ENCODE measurements at regions not wholly inside any gene's neighbourhood (a gene's known extent, or its start where the extent isn't known, plus 50 kb on each side); places are given as distances from the start of the nearest gene placed in this dataset.
"Not testable (repeated sequence)": the region's sequence is repeated elsewhere in the genome, so short reads cannot be mapped to it uniquely, and the experiment has no call there.

- POLR2A ChIA-PET = no interaction called here
- no peaks in the 10 kb centered on the region for H3K36me3 ChIP-seq (ENCODE audit: control insufficient read depth in 4 of 4, insufficient read depth in 4 of 4, low read length in 3 of 4)
- WGBS (ENCODE audit: insufficient coverage) = no CpG with 5 or more reads among the region's 1 CpG
- DNase-seq = no peak
- no peaks in the 10 kb centered on the region for H3K4me1 ChIP-seq (ENCODE audit: control extremely low read depth in 1 of 4, control insufficient read depth in 4 of 4, insufficient read depth in 4 of 4, low read length in 3 of 4)
- no peaks in the 10 kb centered on the region for H3K27me3 ChIP-seq (replicated peaks in 2 of 5; ENCODE audit: control insufficient read depth in 4 of 5, insufficient read depth in 5 of 5, low read length in 4 of 5)
- H3K9me3 ChIP-seq (ENCODE audit: control extremely low read depth in 1 of 5, control insufficient read depth in 4 of 5, insufficient read depth in 2 of 5, low read depth in 1 of 5, low read length in 4 of 5) = no peaks in the 10 kb centered on the region
- H3K27ac ChIP-seq (ENCODE audit: insufficient read depth in 1 of 2, low read depth in 1 of 2, low read length in 2 of 2, poor library complexity in 1 of 2, severe bottlenecking in 2 of 2) = no peak overlapping the region
- H3K4me3 ChIP-seq (ENCODE audit: control insufficient read depth in 1 of 7, extremely low read depth in 1 of 7, insufficient read depth in 4 of 7, low read depth in 2 of 7, low read length in 6 of 7) = no peak overlapping the region
- CTCF ChIA-PET = no interaction called here
Measured at GRCh38 chr11:93608364-93608763, 53.1 kb upstream of the CEP295 start.

- H3K9me3 ChIP-seq (ENCODE audit: control extremely low read depth in 1 of 5, control insufficient read depth in 4 of 5, insufficient read depth in 2 of 5, low read depth in 1 of 5, low read length in 4 of 5) = no peaks in the 10 kb centered on the region
- no peak for DNase-seq
- no peak overlapping the region for H3K4me3 ChIP-seq (ENCODE audit: control insufficient read depth in 1 of 7, extremely low read depth in 1 of 7, insufficient read depth in 4 of 7, low read depth in 2 of 7, low read length in 6 of 7)
- ChIA-PET POLR2A (no interaction called here), CTCF (no interaction called here)
- WGBS (ENCODE audit: insufficient coverage) = 100% methylated on average over 3 of the region's 3 CpGs
- no peaks in the 10 kb centered on the region for H3K27me3 ChIP-seq (replicated peaks in 2 of 5; ENCODE audit: control insufficient read depth in 4 of 5, insufficient read depth in 5 of 5, low read length in 4 of 5)
- no peaks in the 10 kb centered on the region for H3K36me3 ChIP-seq (ENCODE audit: control insufficient read depth in 4 of 4, insufficient read depth in 4 of 4, low read length in 3 of 4)
- H3K27ac ChIP-seq (ENCODE audit: insufficient read depth in 1 of 2, low read depth in 1 of 2, low read length in 2 of 2, poor library complexity in 1 of 2, severe bottlenecking in 2 of 2) = no peak overlapping the region
- H3K4me1 ChIP-seq (ENCODE audit: control extremely low read depth in 1 of 4, control insufficient read depth in 4 of 4, insufficient read depth in 4 of 4, low read length in 3 of 4) = no peaks in the 10 kb centered on the region
Measured at GRCh38 chr11:93606721-93607120, 54.8 kb upstream of the CEP295 start.

- no peaks in the 10 kb centered on the region for H3K9me3 ChIP-seq (ENCODE audit: control extremely low read depth in 1 of 5, control insufficient read depth in 4 of 5, insufficient read depth in 2 of 5, low read depth in 1 of 5, low read length in 4 of 5)
- ChIA-PET CTCF (no interaction called here), POLR2A (no interaction called here)
- H3K4me3 ChIP-seq (ENCODE audit: control insufficient read depth in 1 of 7, extremely low read depth in 1 of 7, insufficient read depth in 4 of 7, low read depth in 2 of 7, low read length in 6 of 7) = no peak overlapping the region
- no peaks in the 10 kb centered on the region for H3K27me3 ChIP-seq (replicated peaks in 2 of 5; ENCODE audit: control insufficient read depth in 4 of 5, insufficient read depth in 5 of 5, low read length in 4 of 5)
- H3K27ac ChIP-seq (ENCODE audit: insufficient read depth in 1 of 2, low read depth in 1 of 2, low read length in 2 of 2, poor library complexity in 1 of 2, severe bottlenecking in 2 of 2) = no peak overlapping the region
- 100% methylated on average over 1 of the region's 2 CpGs for WGBS (ENCODE audit: insufficient coverage)
- H3K4me1 ChIP-seq (ENCODE audit: control extremely low read depth in 1 of 4, control insufficient read depth in 4 of 4, insufficient read depth in 4 of 4, low read length in 3 of 4) = no peaks in the 10 kb centered on the region
- no peak for DNase-seq
- no peaks in the 10 kb centered on the region for H3K36me3 ChIP-seq (ENCODE audit: control insufficient read depth in 4 of 4, insufficient read depth in 4 of 4, low read length in 3 of 4)
Measured at GRCh38 chr11:93606314-93606713, 55.2 kb upstream of the CEP295 start.

DNA sequence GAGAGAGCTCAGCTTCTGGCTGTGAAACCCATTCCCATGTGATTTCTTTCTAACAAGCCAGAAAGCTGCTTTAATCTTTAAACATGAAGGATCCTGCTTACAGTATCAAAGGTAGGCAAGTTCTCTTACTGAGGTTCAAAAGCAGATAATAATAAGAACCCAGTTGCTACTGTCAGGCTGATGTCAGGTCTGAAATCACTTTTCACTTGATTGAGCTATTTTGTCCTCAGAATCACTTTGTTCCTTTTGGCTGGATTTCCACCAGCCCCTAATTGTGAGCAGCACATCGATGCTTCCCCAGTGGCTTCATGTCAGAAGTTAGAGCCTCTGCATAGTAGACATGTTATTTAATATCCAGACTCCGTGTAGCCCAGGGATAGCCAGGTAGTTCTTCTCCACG lies 55.8 kb upstream of the CEP295 start:
- CTCF ChIA-PET = no interaction called here
- POLR2A ChIA-PET = no interaction called here
- WGBS (ENCODE audit: insufficient coverage) = 76% methylated on average over 3 of the region's 3 CpGs

DNA sequence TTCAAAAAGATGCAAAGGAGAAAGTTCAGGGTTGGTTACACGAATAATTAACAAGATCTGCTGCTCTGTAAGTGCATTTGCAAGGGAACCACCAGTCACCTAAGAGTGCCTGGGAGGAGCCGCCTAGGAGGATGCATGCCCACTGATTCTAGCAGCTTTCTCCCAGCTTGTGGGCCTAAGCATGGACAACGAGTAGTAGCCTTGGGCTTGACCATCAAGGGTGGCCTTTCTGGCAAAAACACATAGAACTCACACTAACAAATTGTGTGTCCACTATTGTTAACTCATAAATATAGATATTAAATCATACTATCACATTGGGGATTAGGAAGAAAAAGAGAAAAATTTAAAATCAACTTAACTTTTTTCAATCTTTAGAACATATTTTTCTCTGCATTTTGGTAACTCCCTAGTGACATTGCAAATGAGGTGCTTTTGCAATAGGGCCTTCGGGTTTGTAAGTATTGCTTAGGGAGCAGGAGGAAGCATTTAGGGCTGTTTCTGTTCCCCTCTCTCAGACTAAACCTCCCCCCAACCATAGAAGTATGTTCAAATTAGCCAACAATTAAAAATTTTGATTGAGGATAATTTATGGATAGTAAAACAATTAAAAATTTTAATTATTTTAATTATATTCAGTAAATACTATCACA lies 57.3 kb upstream of the CEP295 start:
- no peak overlapping the region for H3K27ac ChIP-seq (ENCODE audit: insufficient read depth in 1 of 2, low read depth in 1 of 2, low read length in 2 of 2, poor library complexity in 1 of 2, severe bottlenecking in 2 of 2)
- no peak overlapping the region for H3K4me3 ChIP-seq (ENCODE audit: control insufficient read depth in 1 of 7, extremely low read depth in 1 of 7, insufficient read depth in 4 of 7, low read depth in 2 of 7, low read length in 6 of 7)
- no peak for DNase-seq
- ChIA-PET POLR2A (no interaction called here), CTCF (interaction anchor here (0.7 kb wide), 1 partner anchor 25 kb away, joined by 3 read pairs; no protein-coding TSS in a partner anchor)
- WGBS (ENCODE audit: insufficient coverage) = 83% methylated on average over 2 of the region's 4 CpGs
- no peaks in the 10 kb centered on the region for H3K27me3 ChIP-seq (replicated peaks in 2 of 5; ENCODE audit: control insufficient read depth in 4 of 5, insufficient read depth in 5 of 5, low read length in 4 of 5)
- no peaks in the 10 kb centered on the region for H3K4me1 ChIP-seq (ENCODE audit: control extremely low read depth in 1 of 4, control insufficient read depth in 4 of 4, insufficient read depth in 4 of 4, low read length in 3 of 4)
- no peaks in the 10 kb centered on the region for H3K36me3 ChIP-seq (ENCODE audit: control insufficient read depth in 4 of 4, insufficient read depth in 4 of 4, low read length in 3 of 4)
- H3K9me3 ChIP-seq (ENCODE audit: control extremely low read depth in 1 of 5, control insufficient read depth in 4 of 5, insufficient read depth in 2 of 5, low read depth in 1 of 5, low read length in 4 of 5) = no peaks in the 10 kb centered on the region

More for the DNA sequence above, 55.8 kb upstream of the CEP295 start:
- Histone ChIP-seq H3K27me3 (replicated peaks in 2 of 5; ENCODE audit: control insufficient read depth in 4 of 5, insufficient read depth in 5 of 5, low read length in 4 of 5) (no peaks in the 10 kb centered on the region), H3K4me1 (ENCODE audit: control extremely low read depth in 1 of 4, control insufficient read depth in 4 of 4, insufficient read depth in 4 of 4, low read length in 3 of 4) (no peaks in the 10 kb centered on the region), H3K27ac (ENCODE audit: insufficient read depth in 1 of 2, low read depth in 1 of 2, low read length in 2 of 2, poor library complexity in 1 of 2, severe bottlenecking in 2 of 2) (no peak overlapping the region), H3K4me3 (ENCODE audit: control insufficient read depth in 1 of 7, extremely low read depth in 1 of 7, insufficient read depth in 4 of 7, low read depth in 2 of 7, low read length in 6 of 7) (no peak overlapping the region), H3K9me3 (ENCODE audit: control extremely low read depth in 1 of 5, control insufficient read depth in 4 of 5, insufficient read depth in 2 of 5, low read depth in 1 of 5, low read length in 4 of 5) (no peaks in the 10 kb centered on the region), H3K36me3 (ENCODE audit: control insufficient read depth in 4 of 4, insufficient read depth in 4 of 4, low read length in 3 of 4) (no peaks in the 10 kb centered on the region)
- DNase-seq = no peak

DNA sequence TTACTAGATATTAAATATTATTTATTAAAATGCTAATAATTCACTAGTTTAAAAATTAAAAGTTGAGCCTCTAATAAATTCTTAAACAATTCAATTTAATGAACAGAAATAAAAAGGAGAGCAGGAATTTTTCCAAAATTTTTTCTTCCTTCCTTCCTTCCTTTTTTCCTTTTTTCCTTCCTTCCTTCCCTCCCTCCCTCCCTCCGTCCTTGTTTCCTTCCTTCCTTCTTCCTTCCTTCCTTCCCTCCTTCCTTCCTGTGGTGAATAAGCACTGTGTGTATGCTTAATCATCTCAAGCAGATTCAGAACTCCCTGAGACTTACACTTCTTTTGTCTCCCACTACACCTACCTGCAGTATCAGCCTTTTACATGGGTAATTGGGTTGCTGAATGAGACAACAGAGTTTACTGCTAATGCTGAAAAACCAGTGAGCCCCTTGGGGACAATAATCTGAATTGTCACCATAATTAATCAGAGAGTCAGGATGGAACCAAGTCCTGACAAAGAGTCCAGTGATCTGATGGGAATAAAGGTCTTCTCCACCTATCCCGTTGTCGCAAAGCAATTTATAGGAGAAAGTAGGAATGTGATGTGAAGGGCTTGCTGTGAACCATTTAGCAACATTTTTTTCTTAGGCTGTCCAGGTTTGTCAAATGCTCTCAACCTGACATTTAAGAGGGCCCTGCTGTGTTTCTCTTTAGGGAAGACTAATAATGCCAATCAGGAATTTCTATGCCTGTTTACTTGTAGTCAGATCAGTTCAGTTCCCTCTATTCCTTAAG lies 58.1 kb upstream of the CEP295 start:
- no peak for DNase-seq
- ChIA-PET POLR2A (no interaction called here), CTCF (no interaction called here)
- Histone ChIP-seq H3K36me3 (ENCODE audit: control insufficient read depth in 4 of 4, insufficient read depth in 4 of 4, low read length in 3 of 4) (no peaks in the 10 kb centered on the region), H3K9me3 (ENCODE audit: control extremely low read depth in 1 of 5, control insufficient read depth in 4 of 5, insufficient read depth in 2 of 5, low read depth in 1 of 5, low read length in 4 of 5) (no peaks in the 10 kb centered on the region), H3K4me3 (ENCODE audit: control insufficient read depth in 1 of 7, extremely low read depth in 1 of 7, insufficient read depth in 4 of 7, low read depth in 2 of 7, low read length in 6 of 7) (no peak overlapping the region), H3K27ac (ENCODE audit: insufficient read depth in 1 of 2, low read depth in 1 of 2, low read length in 2 of 2, poor library complexity in 1 of 2, severe bottlenecking in 2 of 2) (no peak overlapping the region), H3K4me1 (ENCODE audit: control extremely low read depth in 1 of 4, control insufficient read depth in 4 of 4, insufficient read depth in 4 of 4, low read length in 3 of 4) (no peaks in the 10 kb centered on the region), H3K27me3 (replicated peaks in 2 of 5; ENCODE audit: control insufficient read depth in 4 of 5, insufficient read depth in 5 of 5, low read length in 4 of 5) (no peaks in the 10 kb centered on the region)
- WGBS (ENCODE audit: insufficient coverage) = 40% methylated on average over 1 of the region's 3 CpGs

- H3K27ac ChIP-seq (ENCODE audit: insufficient read depth in 1 of 2, low read depth in 1 of 2, low read length in 2 of 2, poor library complexity in 1 of 2, severe bottlenecking in 2 of 2); H3K4me3 ChIP-seq (ENCODE audit: control insufficient read depth in 1 of 7, extremely low read depth in 1 of 7, insufficient read depth in 4 of 7, low read depth in 2 of 7, low read length in 6 of 7); H3K4me1 ChIP-seq (ENCODE audit: control extremely low read depth in 1 of 4, control insufficient read depth in 4 of 4, insufficient read depth in 4 of 4, low read length in 3 of 4); H3K36me3 ChIP-seq (ENCODE audit: control insufficient read depth in 4 of 4, insufficient read depth in 4 of 4, low read length in 3 of 4); H3K9me3 ChIP-seq (ENCODE audit: control extremely low read depth in 1 of 5, control insufficient read depth in 4 of 5, insufficient read depth in 2 of 5, low read depth in 1 of 5, low read length in 4 of 5); DNase-seq; POLR2A ChIA-PET; CTCF ChIA-PET; H3K27me3 ChIP-seq (replicated peaks in 2 of 5; ENCODE audit: control insufficient read depth in 4 of 5, insufficient read depth in 5 of 5, low read length in 4 of 5): not testable (repeated sequence)
- 0% methylated on average over 1 of the region's 2 CpGs for WGBS (ENCODE audit: insufficient coverage)
Measured at GRCh38 chr11:93596171-93596570, 53.0 kb upstream of the SMCO4 start.

Data from common myeloid progenitor, CD34-positive (primary cell).